GM18507 (cell line): ENCODE measurements at regions not wholly inside any gene's neighbourhood (a gene's known extent, or its start where the extent isn't known, plus 50 kb on each side); places are given as distances from the start of the nearest gene placed in this dataset.
"Not testable (repeated sequence)": the region's sequence is repeated elsewhere in the genome, so short reads cannot be mapped to it uniquely, and the experiment has no call there.

Experiments used
- DNase-seq: peaks from one replicate; pipeline ENCODE4 v3.0.0; 2011; ENCODE audit warnings: low read depth; ENCODE audit not compliant: insufficient read length; ENCODE audit errors: extremely low spot score
- FAIRE-seq: peaks from 2 replicates; lab custom pipeline; 2011; peaks lifted over from hg19 to GRCh38; lab: Jason Lieb, UNC

DNA sequence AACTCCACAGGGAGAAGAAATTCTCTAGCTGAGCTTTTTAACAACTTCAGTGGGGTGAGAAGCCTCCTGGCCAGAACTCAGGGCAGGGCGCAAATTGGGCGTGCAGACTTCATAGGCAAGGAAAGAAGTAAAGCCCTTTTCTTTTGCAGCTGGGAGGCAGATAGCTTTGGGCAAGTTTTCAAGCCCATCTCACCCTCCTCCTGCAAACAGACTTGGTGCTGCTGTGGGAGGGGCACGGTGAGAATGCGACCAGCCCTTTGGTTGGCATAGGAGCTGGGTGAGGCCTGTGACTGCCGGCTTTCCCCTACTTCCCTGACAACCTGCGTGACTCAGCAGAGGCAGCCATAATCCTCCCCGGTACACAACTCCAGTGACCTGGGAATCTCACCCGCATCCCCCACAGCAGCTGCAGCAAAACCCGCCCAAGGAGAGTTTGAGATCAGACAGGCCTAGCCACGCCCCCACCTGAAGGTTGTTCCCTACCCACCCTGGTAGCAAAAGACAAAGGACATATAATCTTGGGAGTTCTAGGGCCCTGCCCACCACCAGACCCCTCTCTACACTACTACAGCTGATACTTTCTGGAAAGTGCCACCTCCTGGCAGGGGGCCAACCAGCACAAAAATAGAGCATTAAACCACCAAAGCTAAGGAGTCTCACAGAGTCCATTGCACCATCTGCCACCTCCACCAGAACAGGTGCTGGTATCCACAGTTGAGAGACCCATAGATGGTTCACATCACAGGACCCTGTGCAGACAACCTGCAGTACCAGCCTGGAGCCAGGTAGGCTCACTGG lies 195.5 kb upstream of the CCL2 start:
- no peak for DNase-seq
- no peak for FAIRE-seq

DNA sequence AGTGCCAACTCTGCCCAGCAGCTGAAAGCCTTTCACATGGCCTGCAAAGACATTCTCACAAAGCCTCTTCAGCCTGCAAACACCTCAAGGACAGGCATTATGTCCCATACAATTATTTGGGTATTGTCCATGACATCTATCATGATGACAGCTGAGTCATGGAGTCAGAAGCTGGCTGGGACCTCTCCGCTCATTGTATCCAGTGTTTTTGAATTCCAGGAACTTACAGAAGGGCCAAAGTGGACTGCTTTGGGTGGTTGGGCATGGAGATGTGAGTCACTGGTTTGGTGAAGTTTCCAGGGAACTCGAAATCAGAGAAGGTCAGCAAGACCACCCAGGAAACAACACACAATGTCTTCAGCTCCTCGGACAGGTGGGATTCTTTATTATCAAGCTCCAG lies 188.6 kb upstream of the CCL2 start:
- DNase-seq (no peak), FAIRE-seq (no peak)

DNA sequence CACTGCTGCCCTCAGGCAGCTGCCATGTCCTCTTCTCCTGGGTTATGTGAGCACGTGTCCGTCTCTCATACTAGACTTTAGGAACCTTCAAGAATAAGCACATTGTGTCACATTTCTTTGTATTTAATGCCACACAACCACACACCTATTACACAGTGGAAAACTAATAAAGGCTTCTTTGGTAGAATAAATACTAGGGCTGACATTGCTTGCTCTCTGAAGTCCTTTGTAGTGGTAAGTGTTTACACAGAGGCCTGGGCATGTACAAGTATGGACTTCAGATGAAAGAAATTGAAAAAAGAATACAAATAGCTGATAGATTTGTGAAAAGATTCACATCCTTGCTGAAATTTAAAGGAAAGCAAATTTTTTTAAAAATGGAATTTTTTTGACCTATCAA lies 188.1 kb upstream of the CCL2 start:
- FAIRE-seq (no peak), DNase-seq (no peak)

DNA sequence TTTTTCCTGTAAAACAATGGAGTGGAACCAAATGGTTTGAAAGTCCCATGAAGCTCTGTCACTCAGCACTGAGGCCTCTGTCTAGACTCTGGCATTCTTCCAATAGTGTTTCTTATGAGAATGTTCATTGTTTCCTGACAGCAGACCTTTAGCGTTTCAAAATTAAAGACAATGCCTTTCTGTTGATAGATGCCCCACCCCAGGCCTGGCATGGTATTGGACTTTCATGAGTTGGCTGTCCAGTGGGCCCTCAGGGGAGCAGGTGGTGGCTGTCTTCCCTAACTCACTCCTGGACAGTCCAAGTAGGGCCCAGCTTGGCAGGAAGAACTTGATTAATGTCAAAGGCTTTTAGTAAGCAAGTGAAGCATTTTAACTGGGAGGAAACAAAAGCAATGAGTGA lies 186.5 kb upstream of the CCL2 start:
- DNase-seq (no peak), FAIRE-seq (no peak)

DNA sequence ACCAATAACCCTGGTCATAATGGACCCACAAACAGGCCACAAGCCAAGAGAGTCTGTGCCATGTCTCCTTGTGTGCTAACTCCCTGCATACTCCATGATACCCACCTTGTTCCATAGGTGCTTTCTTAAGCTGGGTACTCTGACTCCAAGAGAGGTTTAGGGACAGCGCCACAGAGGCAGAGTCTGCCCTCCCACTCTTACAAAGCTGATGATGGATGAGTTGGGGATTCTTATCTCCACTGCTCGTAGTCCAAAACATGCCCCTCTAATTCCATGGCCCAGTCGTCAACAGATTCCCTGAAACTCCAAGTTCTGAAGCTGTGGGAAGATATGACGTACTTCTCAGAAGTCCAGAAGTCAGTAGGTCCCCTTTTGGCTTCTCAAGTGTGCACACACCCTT lies 184.4 kb upstream of the CCL2 start:
- DNase-seq = no peak
- FAIRE-seq = no peak

DNA sequence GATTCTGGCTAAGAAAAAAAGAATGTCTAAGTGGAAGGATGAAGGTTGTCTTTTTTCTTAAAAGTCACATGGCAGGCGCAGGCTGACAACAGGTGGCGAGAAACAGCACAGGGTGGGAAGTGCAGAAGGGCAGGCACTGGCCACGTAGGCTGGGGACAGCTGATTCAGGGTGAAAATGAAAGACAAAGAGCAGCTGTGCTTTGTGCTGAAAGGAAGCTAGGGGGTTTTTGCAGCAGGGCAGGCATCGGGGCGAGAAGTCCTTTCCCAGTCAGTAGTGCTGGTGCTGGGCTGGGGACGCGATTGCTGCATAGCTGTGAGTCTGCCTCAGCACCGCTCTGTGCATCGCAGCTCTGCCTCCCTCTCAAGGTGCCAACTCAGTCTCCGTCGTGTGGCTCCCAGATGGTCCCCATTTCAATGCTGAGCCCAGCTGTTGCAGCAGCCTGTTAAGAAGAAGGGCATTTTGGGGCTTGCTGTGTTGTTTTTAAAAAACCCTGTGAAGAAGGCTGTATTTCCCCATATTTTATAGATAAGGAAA lies 183.1 kb upstream of the CCL2 start:
- DNase-seq = no peak
- no peak for FAIRE-seq

DNA sequence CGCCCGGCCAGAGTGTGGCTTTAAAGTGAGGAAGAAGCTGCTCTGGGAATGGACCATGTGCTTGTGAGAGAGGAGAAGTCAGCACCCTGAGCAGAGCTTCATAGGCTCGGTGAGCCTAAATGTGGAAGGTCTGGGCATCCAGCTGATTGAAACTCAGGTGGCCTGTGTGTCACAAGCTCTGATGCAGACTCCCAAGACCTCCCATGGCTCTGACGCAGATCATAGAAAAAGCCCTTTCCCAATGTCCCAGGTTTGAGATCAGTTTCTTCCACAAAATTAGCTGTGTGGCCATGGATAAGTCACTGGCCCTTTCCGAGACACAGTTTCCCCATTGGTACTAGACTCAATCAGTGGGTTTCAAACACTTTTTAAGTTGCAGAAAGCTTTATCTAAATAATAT lies 180.0 kb upstream of the CCL2 start:
- DNase-seq = no peak
- no peak for FAIRE-seq

DNA sequence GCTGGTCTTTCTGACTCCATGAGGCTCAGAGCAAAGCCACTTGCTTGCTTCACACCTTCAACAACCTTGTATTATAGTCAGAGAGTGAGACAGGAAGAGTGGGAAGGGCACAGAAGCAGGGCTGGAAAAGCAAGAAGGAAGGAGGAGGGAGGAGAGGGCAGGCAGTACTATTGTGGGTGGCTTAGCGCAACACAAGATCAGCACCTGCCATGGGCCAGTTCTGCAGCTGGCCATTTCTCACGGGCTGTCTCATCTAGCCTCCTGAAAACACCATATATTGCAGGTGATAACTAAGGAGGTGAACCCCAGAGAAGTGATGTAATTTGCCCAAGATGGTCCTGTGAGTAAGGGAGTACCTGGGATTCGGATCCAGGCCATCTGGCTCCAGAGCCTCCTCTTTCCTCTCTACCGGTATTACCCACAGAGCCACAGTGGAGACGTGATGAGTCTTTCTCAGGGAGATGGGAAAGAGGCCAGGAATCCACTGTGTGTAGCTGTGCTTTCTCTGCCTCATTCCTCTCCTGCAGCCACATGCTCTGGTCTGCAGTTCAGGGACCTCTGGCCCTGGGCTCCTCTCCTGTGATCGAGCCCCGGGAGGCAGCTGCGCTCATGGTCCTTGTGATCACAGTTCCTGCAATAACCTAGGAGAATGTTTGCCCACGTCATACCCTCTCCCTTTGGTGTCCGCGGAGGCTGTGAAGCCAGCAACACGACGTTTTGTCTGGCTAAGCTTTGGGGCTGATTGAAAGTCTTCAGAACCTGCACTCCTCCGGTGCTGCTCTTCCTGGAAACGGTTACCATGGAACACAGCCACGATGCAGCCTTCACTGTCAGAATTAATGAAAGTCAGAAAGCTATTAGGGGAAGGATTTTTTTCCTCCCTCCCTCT lies 178.1 kb upstream of the CCL2 start:
- FAIRE-seq (no peak), DNase-seq (no peak)

DNA sequence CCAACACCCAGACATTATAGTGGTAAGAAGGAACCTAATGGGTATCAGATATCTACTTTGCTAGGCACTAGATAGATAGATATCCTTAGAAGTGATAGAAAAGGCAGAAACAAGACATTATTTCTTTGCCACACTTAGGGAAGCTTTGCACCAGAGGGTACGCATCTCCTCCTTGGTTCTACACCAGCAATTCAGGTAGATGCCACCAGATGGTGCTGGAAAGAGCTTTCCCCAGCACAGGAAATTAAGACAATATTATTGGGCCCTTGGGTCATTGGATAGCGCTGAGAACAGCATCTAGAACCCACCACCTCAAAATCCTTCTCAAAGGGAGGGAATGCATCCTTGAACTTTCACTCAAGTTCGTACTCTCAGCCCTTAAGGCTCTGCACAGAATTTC lies 173.8 kb upstream of the CCL2 start:
- FAIRE-seq = no peak
- no peak for DNase-seq

DNA sequence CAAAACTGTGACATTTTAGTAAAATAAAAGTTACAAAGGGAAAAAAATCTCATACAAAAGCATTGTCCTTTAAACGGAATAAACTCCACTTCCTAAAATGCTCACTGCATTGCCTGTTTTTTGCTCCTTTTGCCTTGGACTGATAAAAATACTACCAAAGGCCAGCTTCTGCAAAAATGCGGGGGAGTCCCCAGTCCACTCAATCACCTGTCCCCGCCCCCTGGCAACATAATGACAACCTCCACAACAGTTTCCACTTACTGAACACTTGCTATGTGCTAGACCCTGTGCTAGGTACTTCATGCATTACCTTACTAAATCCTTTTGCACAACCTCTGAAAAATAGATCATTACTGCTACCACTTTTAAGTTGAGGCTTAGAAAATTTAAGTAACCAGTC lies 172.7 kb upstream of the CCL2 start:
- DNase-seq (no peak), FAIRE-seq (no peak)

DNA sequence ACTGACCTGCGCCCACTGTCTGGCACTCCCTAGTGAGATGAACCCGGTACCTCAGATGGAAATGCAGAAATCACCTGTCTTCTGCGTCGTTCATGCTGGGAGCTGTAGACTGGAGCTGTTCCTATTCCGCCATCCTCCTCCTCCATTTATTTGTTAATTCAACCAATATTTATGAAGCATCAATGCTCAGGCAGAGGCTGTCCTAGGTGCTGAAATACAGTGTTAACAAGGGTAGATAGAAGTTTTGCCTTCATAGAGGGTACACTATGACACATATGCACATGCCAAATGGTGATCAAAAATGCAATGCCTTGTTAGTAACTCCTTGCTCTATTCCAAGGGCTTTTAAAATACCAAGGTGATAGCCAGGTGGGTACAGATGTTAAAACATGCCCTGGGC lies 166.0 kb upstream of the CCL2 start:
- not testable (repeated sequence) for FAIRE-seq, DNase-seq

DNA sequence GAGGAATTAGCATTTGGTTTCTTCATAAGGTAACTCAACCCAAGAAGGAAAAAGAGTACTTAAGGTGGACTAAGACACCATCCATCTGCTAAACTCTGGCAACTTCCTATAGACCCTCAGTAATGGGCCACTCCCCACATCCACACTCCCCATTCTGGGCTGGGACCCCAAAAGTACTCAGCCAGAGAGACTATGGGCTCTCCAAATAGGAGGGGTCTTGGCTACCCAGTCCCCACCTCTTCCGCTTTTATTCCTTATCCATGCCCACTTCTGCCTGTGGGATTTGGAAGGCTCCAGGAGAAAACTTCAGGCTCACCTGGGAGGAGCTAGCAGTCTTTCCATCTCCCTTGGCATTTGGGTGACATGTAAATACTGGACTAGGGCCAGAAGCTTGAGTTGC lies 164.5 kb upstream of the CCL2 start:
- FAIRE-seq (no peak), DNase-seq (no peak)

DNA sequence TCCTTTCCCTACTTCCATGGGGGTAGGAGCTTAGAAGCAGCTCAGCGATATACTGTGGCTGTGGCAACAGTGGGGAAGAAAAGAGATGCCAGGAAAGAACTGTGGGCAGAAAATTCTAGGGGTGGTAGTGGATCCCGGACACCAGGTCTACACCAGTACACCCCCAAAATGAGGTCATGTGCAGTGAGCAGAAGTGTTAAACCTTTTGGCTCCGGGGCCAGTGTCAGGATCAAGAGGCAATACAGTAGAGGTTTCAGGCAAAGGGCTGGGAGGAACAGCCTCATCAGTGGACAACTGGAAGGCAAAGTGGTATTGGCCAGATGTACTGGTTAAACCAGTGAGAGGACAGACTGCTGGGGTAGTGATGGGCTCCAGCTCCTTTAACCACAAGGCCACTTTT lies 163.1 kb upstream of the CCL2 start:
- FAIRE-seq = no peak
- DNase-seq = no peak

DNA sequence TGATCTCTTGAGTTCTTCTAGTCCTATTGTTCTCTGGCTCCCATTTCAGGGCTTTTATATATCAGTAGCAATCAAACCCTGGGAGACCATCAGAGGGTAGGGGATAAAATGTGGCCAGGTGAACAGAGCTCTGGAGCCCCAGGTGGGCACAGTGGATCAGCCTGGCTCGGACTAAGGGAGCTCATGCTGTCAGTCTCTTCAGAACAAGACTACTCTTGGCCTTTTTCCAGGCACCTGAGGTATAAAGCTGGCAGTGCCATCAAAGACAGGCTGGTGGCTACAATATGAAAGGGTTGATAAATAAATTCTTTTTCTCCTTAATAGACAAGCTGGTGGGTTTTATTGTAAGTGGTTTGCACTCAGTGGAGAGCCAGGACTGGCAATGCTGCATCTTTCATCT lies 160.0 kb upstream of the CCL2 start:
- FAIRE-seq = no peak
- DNase-seq = no peak

DNA sequence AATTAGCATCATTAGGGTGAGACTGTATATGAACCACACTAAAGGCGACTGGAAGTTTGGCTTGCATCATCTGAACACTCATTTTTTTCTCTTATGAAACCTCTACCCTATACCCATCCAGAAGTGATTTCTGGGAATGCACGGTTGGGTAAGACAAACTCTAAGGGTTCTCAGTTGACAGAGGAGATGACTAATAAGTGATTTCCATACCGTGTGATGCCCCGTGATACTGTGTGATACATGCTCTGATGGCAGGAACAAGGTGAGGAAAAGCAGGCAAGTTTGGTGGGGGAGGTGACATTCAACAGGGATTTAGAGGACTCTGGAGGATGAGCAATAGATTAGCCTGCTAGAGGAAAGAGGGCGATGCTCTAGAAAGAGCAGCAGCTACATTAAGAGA lies 156.4 kb upstream of the CCL2 start:
- FAIRE-seq (no peak), DNase-seq (no peak)

DNA sequence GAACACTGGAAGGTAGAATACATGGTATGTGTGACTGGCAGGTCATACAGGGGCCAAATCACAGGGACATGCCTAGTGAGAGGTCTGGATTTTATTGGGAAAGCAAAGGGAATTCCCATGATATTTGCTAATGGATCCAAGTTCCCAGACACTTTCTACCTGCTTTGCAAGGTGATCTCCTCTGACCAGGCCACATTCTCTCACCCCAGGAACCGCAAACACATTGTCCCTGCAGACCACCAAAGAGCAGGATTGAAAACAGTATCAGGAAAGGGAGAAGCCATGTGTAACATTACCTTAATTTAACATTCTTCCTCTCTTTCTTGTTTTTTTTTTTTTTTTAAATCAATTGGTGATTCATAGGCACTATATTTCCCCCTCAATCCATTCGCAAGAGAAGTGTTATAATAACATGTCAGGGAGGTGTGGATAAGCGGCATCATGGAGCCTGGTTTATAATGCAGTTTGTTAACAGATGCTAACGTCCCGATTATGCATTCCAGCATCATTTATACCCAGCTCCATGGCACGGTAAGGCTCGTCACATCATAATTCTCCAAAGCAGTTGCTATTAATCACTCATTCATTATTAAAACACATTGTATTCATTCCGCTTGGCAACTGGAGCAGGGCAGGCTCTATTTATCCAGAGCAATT lies 155.1 kb upstream of the CCL2 start:
- no peak for FAIRE-seq
- no peak for DNase-seq

DNA sequence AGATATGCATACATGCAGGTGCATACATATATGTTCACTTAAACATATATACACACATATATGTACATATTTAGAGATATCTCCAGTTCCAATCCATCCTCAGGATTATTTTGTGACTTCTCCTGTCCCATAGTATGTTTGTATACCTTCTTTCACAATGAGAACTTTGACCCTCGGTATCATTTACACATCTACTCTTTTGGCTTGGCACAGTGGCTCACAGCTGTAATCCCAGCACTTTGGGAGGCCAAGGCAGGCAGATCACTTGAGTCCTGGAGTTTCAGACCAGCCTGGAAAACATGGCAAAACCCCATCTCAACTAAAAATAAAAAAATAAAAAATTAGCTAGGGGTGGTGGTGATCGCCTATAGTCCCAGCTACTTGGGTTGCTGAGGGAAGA lies 148.1 kb upstream of the CCL2 start:
- DNase-seq = no peak
- no peak for FAIRE-seq

DNA sequence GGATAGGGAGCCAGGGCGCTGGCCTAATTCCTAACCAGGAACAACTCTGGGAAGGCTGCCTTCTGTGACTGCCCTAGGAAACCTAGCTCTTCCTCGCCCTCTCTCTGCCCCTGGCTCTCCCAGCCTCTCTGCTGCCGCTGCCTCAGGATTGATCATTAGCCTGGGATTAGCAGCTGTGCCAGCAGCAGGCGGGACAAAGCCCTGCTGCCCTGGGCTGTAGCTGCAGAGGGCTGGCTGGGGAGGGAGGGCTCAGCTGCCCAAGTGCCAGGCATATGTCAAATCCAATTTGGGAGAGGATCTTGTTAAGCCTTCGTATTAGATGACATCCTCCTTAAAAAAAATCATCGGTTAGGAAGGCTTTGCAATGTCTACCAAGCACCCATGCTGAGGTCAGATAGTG lies 144.8 kb upstream of the CCL2 start:
- FAIRE-seq (no peak), DNase-seq (no peak)

DNA sequence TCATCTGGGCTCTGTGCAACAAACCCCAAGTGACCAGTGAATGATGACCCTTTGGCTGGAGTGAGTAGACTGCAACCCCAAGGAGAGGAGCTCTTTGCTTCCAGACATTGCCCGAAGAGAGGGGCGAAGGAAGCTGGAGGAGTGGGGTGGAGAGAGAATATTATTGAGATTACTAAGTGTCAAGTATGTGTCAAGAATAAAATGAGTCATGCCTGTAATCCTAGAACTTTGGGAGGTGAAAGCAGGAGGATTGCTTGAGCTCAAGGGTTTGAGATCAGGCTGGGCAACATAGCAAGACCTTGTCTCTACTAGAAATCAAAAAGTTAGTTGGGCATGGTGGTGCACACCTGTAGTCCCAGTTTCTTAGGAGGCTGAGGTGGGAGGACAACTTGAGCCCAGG lies 142.0 kb upstream of the CCL2 start:
- FAIRE-seq (no peak), DNase-seq (no peak)

DNA sequence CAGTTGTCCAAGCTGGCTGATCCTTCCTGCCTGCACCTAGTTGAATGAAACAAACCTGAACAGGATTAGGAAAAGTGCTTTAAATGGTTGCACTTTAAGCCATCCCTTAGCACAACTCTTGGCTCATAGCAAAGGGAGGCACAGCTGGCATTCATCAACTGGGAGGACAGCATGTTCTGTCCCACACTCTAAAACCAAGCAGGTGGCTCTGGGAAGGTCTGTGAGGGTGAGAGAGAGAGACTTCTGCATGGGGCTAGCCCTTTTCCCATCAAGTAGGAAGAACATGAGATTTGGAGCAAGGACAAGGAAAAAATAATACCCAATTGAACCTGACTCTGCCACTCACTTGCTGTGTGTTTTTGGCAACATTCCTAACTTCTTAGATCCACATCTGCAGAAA lies 140.9 kb upstream of the CCL2 start:
- FAIRE-seq (no peak), DNase-seq (no peak)
